ENCODE measurements at regions not wholly inside any gene's neighbourhood (a gene's known extent, or its start where the extent isn't known, plus 50 kb on each side); places are given as distances from the start of the nearest gene placed in this dataset.

DNA sequence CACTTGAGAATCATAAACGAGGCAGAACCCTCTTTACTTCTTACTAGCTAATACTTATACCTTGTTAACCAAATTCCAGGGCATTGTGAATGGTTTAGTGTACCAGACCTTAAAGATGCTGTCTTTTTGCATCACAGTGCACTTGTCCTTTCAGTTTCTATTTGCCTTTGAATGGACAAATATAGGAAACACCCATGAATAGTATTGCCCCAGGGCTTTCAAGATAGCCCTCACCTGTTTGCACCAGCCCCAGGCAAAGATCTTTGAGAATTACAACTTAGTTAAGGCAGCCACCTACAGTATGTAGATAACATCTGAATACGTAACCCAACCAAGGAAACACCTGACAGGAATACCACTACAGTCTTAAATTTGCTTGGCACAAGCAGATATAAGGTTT lies 60.8 kb upstream of the CT45A1 start:
- TF ChIP-seq, protein P1, sequence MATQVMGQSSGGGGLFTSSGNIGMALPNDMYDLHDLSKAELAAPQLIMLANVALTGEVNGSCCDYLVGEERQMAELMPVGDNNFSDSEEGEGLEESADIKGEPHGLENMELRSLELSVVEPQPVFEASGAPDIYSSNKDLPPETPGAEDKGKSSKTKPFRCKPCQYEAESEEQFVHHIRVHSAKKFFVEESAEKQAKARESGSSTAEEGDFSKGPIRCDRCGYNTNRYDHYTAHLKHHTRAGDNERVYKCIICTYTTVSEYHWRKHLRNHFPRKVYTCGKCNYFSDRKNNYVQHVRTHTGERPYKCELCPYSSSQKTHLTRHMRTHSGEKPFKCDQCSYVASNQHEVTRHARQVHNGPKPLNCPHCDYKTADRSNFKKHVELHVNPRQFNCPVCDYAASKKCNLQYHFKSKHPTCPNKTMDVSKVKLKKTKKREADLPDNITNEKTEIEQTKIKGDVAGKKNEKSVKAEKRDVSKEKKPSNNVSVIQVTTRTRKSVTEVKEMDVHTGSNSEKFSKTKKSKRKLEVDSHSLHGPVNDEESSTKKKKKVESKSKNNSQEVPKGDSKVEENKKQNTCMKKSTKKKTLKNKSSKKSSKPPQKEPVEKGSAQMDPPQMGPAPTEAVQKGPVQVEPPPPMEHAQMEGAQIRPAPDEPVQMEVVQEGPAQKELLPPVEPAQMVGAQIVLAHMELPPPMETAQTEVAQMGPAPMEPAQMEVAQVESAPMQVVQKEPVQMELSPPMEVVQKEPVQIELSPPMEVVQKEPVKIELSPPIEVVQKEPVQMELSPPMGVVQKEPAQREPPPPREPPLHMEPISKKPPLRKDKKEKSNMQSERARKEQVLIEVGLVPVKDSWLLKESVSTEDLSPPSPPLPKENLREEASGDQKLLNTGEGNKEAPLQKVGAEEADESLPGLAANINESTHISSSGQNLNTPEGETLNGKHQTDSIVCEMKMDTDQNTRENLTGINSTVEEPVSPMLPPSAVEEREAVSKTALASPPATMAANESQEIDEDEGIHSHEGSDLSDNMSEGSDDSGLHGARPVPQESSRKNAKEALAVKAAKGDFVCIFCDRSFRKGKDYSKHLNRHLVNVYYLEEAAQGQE (IDR thresholded peaks at IDR 0.05; ENCODE audit: insufficient read depth in 1 of 2, low read depth in 2 of 2, low read length in 1 of 2), result no peak
- TF ChIP-seq, protein P2, sequence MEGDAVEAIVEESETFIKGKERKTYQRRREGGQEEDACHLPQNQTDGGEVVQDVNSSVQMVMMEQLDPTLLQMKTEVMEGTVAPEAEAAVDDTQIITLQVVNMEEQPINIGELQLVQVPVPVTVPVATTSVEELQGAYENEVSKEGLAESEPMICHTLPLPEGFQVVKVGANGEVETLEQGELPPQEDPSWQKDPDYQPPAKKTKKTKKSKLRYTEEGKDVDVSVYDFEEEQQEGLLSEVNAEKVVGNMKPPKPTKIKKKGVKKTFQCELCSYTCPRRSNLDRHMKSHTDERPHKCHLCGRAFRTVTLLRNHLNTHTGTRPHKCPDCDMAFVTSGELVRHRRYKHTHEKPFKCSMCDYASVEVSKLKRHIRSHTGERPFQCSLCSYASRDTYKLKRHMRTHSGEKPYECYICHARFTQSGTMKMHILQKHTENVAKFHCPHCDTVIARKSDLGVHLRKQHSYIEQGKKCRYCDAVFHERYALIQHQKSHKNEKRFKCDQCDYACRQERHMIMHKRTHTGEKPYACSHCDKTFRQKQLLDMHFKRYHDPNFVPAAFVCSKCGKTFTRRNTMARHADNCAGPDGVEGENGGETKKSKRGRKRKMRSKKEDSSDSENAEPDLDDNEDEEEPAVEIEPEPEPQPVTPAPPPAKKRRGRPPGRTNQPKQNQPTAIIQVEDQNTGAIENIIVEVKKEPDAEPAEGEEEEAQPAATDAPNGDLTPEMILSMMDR (IDR thresholded peaks at IDR 0.05), result no peak
